Mucosa of descending colon (tissue), 3 donors: ENCODE measurements at regions not wholly inside any gene's neighbourhood (a gene's known extent, or its start where the extent isn't known, plus 50 kb on each side); places are given as distances from the start of the nearest gene placed in this dataset.

Source experiments
- ATAC-seq: fragments of 200-7000 bp; cut with Tn5 transposase; one replicate; pipeline ENCODE4 v1.9.1; 2020; ENCODE audit warnings: mild to moderate bottlenecking, moderate library complexity
- DNase-seq, 3 donors: peaks; one replicate each; pipeline ENCODE4 v3.0.0-alpha.2; 2020
- H3K36me3 ChIP-seq: fragments of 200-600 bp; one replicate; pipeline ENCODE4 v1.8.0; 2021; ENCODE audit warnings: low read depth, mild to moderate bottlenecking
- H3K4me1 ChIP-seq: fragments of 200-600 bp; one replicate; pipeline ENCODE4 v1.8.0; 2021; ENCODE audit warnings: low read depth, mild to moderate bottlenecking
- H3K4me3 ChIP-seq: fragments of 200-600 bp; one replicate; pipeline ENCODE4 v1.8.0; 2021; ENCODE audit warnings: mild to moderate bottlenecking
- H3K9me3 ChIP-seq: fragments of 200-600 bp; one replicate; pipeline ENCODE4 v1.8.0; 2021; ENCODE audit warnings: mild to moderate bottlenecking
- CTCF ChIP-seq: fragments of 200-600 bp; IDR thresholded peaks from one replicate; pipeline ENCODE4 v1.8.0; 2022; ENCODE audit warnings: antibody characterized with exemption, mild to moderate bottlenecking
- intact Hi-C, 2 donors: fragments of 100-400 bp; cut with DNase I in 1 of 2; cut with micrococcal nuclease in 1 of 2; formaldehyde crosslinking; loops; one replicate each; pipeline versions ENCODE4 v1.11.0 to v1.11.1; 2022; cut with DNase I, micrococcal nuclease
- donor health status: DM: no; HTN: no; CAD: no; lungs with moderate emphysema.
- donor health status: DM: no; HTN: no; CAD: no.
- donor health status: DM: no; HTN: yes; CAD: no.

- DNase-seq (peak in 2 of 3 donors; percentile 58 to 68), ATAC-seq (peak; percentile 6)
- H3K4me1 ChIP-seq = peaks cover 21% of the 10 kb centered on the region
Observed at GRCh38 chr11:62046568-62047100, 77.2 kb upstream of the INCENP start.

GRCh38 chr11:62044639-62045121 lies 77.2 kb upstream of the FTH1 start:
- Histone ChIP-seq H3K36me3 (no peaks in the 10 kb centered on the region), H3K9me3 (no peaks in the 10 kb centered on the region), H3K4me3 (no peak overlapping the region), H3K4me1 (peaks cover 27% of the 10 kb centered on the region)
- peak; percentile 38 for ATAC-seq
- DNase-seq = peak; percentile 71 to 85 (median 79)
- intact Hi-C loops = loop anchor here in 1 of 2 donors (5.0 kb wide), 1 partner anchor 77 kb away; the partner anchor contains the start of gene FTH1
- TF ChIP-seq CTCF = no peak

More at GRCh38 chr11:62046568-62047100, 77.2 kb upstream of the INCENP start:
- intact Hi-C loops = loop anchor here in 1 of 2 donors (5.0 kb wide), 1 partner anchor 79 kb away; the partner anchor contains the start of gene FTH1
- H3K9me3 ChIP-seq = no peaks in the 10 kb centered on the region
- H3K4me3 ChIP-seq = no peak overlapping the region
- no peak for TF ChIP-seq CTCF
- no peaks in the 10 kb centered on the region for H3K36me3 ChIP-seq

GRCh38 chr11:62035293-62035692 lies 67.9 kb upstream of the FTH1 start:
- ATAC-seq = no peak
- intact Hi-C loops = no loop called here
- no peaks in the 10 kb centered on the region for H3K36me3 ChIP-seq
- H3K9me3 ChIP-seq = no peaks in the 10 kb centered on the region
- H3K4me3 ChIP-seq = no peak overlapping the region
- no peak for TF ChIP-seq CTCF
- H3K4me1 ChIP-seq = no peaks in the 10 kb centered on the region
- DNase-seq = no peak

GRCh38 chr11:62034036-62034338 lies 66.6 kb upstream of the FTH1 start:
- Histone ChIP-seq H3K4me3 (no peak overlapping the region), H3K4me1 (no peaks in the 10 kb centered on the region), H3K36me3 (no peaks in the 10 kb centered on the region), H3K9me3 (no peaks in the 10 kb centered on the region)
- ATAC-seq (peak; percentile 17), DNase-seq (no peak)
- no peak for TF ChIP-seq CTCF
- intact Hi-C loops = no loop called here

- no peaks in the 10 kb centered on the region for H3K4me1 ChIP-seq
- no peaks in the 10 kb centered on the region for H3K9me3 ChIP-seq
- ATAC-seq (peak; percentile 79), DNase-seq (no peak)
- intact Hi-C loops = no loop called here
- TF ChIP-seq CTCF = no peak
- no peak overlapping the region for H3K4me3 ChIP-seq
- no peaks in the 10 kb centered on the region for H3K36me3 ChIP-seq
Observed at GRCh38 chr11:62033191-62034035, 66.0 kb upstream of the FTH1 start.
